RPMI8226 (cell line): ENCODE measurements at regions not wholly inside any gene's neighbourhood (a gene's known extent, or its start where the extent isn't known, plus 50 kb on each side); places are given as distances from the start of the nearest gene placed in this dataset.
A peak's percentile ranks its signal among the peaks of the same experiment; 100 is the strongest.

Source experiments
- DNase-seq: peaks from one replicate; pipeline ENCODE4 v3.0.0-alpha.2; 2015

DNA sequence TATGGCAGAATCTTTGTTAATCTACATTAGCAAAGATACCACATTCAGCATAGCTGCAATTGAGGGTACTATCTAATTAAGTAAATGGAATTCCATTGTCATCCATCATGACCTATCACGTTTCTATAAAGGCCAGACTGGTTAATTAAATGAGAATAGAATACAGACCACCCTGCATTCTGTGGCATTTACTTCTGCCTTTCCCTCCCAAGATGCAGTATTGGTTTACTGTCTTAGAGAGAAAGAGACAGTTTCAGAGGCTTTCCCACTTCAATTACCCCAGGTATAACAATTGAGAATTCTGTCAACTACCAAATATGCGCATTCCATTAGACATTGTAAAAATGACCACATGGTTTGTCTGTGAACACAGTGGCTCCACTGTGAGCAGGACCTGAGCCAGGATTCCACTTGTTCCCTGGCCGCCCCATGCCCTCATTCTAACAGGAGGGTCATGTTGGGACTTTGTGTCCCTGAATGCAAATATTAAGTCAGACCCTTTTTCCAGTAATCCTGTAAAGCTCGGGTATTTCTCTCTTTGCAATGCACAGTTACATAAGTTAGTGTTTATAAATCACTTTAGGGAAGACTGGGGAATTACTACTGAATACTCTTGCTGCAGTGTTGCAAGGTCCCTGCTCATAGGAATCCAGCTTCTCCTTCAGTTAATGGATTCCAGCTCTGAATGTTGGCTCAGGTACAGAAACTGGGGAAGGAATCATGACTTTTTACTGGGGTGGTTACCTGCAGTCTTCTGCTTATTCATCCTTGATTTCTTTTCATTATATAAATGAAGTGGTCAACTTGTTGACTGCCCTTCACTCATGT is 261.0 kb downstream of the PDGFC start:
- no peak for DNase-seq

DNA sequence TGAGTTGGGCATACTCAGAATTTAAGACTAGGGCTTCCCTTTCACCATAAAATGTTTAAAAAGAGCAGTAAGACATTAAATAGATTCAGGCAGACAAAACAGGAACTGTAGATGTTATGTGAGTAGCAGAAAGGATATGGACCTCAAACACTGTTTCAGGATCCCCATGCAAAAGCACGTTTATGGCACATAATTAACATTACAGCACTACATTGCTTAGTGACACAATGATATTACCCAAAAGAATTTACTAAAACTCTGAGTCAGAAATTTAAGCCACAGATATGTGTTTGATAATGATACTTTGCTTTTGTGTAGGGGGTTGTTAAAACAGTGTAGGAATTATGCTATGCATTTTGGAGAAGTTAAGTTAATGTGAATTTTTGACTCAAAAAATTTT is 266.3 kb downstream of the PDGFC start:
- DNase-seq, result no peak

DNA sequence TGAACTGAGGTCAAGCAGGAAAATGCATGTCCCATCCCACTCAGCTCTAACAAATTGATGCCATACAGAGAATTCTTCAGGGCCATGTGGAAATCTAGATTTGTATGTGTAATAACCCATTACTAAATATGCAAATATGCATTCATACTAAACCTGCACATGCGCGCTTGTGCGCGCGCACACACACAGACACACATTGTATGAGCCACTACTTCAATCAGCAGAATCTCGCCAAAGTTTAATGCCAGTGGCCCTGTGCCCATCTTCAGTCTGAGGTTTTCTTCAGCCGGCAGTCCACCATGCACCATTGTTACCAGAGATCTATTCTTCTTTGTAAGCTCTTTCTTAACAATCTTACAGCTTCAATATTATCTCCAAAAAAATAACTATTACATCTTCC is 276.4 kb downstream of the PDGFC start:
- no peak for DNase-seq

DNA sequence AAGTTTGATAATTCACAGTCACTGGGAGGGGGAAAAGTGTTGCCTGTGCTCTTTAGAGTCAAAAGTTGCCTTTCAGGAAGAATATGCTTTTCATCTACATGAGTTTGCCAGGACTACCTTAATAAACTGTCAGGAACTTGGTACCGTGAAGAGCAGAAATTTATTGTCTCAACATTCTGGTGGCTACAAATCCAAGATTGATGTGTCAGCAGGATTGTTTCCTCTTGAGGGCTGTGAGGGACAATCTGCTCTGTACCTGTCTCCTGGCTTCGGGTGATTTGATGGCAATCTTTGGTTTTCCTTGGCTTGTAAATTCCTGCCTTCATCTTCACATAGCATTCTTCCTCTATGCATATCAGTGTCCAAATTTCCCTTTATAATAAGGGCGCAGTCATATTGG is 277.2 kb downstream of the PDGFC start:
- DNase-seq, result no peak

DNA sequence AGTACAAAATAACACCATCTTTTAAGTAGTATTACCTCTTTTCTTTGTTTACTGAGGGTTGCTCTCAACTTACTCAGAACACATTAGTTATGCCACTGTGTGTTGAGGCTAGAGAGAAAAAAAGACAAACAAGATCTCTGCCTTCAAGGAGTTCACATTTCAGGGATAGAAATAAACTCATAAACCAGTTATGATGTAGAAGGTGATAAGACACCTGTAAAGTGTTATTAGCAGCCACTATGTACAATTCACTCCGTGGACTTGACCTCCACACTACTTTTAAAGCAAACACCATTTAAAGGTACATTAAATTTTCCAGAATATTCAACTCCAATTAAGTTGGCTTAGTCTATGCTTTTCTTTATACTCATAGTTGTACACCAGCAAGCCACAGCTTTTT is 278.0 kb downstream of the PDGFC start:
- DNase-seq, result no peak

DNA sequence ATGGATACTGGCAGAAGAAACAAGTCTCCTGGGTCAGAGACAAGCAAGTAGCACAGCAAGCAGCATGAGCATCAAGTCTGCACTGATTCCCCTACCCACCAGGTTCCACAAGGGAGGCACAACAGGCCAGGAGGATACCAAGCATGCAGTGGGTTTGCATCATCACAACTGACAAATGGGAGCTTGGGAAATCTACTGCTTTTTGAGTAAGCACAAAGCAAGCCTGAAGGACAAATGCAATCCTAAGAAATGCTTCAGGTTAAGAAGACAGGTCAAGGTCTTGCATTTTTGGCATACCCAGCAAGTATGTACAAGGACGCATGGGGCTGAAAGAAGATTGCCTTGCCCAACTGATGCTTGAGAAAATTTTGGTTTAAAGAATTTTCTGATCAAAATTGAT is 279.6 kb downstream of the PDGFC start:
- DNase-seq, result no peak

DNA sequence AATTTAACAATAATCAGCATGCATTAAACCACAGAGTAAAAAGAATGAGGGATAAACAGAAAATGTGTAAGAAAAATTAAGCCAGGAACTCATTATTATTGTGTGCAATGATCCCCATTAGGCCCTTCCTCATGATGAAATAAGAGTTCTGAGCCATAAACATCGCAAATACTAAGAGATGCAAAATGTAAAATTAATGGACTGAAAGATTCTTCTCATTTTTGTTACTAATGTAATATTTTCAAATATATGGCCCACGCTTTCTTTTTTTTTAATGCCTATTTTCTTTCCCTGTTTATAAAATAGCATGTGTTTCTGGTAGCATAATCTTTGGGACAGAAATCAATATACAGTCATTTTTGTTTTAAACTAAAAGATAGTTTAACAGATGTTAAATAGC is 281.0 kb downstream of the PDGFC start:
- no peak for DNase-seq

DNA sequence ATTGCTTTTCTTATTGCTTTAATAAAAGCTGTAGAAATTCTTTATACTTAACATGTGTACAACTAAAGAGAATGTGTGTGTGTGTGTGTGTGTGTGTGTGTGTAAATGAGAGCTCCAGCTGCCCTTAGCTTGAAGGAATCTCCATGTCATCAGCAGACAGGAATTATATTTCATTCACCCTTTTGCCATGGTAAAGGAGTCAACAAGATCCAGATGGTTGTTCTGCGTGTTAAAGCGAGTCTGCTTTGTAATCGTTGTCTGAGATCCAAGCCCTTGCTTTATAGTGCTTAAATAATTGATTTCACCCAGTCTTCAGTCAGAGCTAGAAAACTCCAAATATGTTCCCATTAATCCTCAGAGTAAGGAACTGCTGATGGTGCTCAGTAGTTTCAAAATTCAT is 285.5 kb downstream of the PDGFC start:
- no peak for DNase-seq

DNA sequence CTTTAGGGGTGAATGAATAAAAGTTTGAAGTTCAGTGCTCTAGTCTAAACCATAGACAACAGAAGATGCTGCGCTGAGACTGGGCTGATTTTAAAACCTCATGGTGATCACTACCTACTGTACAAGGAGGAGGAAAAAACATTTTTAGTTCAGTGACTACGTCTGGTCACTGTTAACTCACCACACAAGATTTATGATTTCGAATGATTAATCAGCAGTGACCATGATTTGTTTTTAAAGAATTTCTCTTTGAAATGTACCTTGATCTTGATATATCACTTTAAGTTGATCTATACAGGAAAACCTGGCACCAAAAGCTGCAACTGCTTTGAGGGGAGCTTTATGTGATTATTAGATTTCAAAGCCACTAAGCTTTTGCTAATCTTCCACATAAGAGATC is 286.3 kb downstream of the PDGFC start:
- DNase-seq, result no peak

DNA sequence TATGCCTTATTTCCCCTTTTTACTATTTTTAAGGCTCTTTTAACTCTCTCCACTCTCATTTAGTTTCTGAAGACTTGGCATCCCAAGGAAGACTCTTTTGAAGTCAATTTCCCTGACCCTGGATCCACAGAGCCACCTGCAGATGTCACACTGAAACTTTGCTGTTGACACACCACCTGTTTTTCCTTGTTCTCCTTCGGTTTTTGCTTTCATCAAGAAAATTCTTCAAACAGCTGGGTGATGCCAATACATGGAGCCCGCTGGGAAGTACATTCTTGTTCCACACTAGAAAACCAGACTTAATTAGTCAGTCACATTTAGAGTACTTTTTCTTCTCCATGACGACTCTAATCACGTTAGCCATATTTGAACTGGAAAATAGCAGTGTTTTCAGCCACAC is 293.9 kb downstream of the PDGFC start:
- no peak for DNase-seq

DNA sequence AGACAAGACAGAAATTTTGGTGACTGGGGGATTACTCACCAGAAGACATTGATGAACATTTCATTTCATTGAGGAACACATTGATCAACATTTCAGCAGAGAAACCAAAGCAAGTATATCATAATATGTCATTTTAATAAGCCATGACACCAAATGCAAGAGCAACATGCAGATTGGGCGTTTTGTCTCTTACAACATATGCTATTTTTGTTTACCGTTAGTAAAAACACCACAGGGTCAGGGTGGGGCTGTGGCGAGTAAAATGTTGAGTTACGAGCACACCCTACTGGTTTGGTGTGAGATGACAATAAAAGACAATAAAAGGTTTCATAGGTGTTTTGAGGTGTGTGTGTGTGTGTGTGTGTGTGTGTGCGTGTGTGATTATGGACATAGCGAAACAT is 294.5 kb downstream of the PDGFC start:
- DNase-seq, result peak; percentile 6

DNA sequence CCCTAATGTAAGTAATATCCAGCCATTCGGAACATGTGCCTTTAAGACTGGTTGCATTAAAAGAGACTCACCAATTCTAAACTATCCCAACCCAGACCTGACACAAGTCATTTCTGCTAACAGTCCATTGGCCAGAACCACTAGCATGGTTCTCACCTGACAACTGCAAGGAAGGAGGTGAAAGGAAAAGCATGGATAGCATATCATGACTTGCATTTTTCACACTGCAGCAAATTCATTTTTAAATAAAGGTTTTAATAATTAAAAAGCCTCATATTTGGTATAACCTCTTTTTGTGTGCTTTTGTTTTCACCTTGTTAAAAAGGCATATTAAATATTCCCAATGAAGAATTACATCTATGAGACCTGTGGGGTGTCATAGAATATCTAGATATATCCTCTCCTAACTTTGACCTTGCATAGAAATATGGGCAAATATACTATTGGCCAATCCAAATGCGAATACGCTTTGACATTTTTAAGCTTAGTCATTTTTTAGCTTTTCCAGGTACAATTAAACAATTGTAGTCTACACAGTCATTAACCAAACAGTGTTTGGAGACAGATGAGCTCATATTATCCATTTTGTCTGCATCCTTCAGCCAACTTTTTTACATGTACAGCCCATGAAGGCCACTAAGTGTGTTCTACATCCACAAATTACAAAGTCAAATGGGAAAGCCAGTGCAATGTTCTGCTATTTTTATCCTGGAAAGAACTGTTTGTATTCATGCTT is 295.3 kb downstream of the PDGFC start:
- no peak for DNase-seq

DNA sequence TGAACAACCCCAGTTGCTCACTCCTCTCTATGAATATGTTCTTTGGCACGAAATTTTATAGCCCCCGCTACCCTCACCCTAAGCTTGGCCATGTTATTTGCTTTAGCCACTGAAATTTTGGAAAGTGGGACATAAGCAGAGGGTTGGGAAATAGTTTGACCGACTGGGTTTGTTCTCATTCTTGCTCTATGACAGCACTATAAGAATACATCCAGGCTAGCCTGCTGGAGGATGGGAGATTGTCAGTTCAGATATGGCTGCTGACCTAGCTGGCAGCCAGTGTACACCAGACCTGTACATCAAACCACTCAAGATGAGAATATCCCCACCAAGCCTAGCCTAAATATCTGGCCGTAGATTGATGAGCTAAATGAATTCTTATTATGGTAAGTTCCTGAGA is 298.1 kb downstream of the PDGFC start:
- DNase-seq, result no peak

DNA sequence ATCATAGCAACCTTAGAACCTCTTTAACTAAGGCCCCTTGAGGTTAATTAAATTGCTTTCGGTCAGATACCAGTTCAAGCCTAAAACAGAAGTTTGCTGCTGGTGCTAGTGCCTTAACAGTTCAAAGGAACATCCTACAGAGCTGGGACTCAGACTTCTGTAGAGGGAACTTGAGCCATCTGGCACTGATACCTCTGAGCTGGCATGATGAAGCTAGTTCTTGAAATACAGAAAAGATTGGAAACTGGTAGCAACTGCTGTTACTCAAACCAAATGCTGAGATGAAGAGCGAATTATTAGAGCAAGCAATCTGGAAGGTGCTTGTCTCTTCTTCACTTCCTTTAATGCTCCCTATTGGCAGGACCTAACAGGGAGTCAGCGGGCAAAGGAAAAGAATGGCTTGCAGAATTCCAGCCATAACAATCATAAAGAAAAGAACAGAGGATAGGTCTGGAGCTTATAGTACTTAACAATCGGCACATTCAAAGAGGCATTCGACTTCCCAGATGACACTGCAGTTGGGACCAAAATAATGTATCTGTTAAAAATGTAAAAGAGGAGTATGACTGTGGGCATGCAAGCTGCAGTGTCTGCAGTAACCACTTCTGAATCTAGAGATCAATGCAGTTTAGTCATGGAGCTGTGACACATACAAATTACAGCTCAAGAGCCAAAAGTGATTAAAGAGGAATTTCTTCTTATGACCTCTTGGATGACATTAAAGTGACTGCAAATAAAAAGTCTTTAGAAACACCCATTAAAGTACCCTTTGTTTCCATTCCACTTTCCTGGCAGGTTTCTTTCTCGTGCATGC is 298.9 kb downstream of the PDGFC start:
- no peak for DNase-seq

DNA sequence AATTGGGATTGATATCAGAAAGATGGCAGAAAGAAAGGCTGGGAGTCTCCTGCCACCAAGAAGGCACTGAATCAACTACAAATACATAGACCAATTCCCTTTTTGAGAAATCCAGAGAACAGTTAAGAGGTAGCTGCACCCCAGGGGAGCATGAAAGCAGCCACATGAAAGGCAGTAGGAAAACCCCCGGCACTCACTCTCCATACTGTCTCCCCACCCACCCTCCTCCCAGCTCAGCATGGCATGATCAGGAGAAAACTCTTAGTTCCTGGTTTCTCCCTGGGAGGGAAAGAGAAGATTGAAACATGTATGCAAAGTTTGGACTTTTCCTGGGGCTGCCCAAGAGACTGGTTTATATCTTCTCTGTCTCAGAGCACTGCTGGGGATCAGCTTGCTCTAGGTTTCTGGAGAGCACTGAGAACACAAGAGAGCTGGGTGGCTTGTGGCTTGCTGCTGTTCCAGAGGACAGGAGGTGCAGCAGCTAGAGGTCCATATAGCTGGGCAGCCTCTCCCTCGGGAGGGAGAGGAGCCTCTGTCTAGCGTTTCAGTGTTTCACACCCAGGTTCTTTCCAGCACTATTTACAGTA is 305.7 kb downstream of the PDGFC start:
- no peak for DNase-seq

DNA sequence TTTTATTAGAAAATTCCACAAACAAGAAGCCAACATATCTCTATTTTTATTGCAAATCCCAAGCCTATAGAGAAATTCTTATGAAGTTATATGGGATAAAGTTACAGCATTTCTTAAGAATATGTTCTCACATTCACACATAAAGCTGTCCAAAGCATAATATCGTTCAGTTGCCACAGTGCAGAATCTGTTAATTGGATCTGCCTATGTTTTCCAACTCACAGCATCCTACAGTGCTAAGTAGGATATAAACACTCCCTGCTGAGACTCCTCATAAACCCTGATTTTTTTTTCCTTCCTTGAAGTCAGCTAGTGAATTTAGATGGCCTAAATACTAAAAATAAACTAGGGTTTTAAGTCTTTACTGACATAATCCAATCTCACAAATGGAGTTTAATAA is 307.9 kb downstream of the PDGFC start:
- DNase-seq, result no peak

DNA sequence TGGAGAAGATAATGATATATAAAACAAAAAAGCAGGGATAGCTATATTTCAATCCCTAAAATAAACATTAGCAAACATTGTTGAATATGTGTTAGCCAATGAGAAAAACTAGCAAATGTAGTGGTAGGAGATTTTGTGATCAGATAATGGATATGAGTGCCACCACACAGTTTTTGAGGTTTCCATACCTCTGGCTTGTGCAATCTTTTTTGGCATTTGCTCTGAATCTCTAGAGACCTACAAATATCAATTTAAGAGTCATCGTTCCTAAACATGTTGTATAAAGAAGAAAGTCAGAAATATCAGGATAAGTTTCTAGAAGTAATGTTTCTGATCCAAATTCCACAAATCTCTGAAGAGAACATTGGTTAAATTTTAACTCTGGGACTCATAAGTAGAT is 308.7 kb downstream of the PDGFC start:
- no peak for DNase-seq

DNA sequence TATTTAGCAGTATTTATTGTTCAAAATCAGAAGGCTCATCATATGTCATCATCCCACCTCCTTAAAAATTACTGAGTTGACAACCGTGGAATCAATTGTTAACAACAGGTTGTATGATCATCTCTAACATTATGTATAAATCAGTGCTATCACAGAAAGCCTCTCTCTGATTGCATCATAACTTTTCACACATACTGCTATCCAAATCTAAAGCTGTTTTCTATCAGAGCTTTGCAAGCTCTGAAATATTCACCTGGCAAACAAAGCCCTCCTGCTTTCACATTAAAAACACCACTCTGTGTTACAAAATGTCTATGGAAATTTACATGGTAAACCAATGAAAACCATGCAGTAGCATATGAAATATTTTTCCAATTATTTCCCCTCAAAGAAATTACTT is 310.0 kb downstream of the PDGFC start:
- DNase-seq, result no peak

DNA sequence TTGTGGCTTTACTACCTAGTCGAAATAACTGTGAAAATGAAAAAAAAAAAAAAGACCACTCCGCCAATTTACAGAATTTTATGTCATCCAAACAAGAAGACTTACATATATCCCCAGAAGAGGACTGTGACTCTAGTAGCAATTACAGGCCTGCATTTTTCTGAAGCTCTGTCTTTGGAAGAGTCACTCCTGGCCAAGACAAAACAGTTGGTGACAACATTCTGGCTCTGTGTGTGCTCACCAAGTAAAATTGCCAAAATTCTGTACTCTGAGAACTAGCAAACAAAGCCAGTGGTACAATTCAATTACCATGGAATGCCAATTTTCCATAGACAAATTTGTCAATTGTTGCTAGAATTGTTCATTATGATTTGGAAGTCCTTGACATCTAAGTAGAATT is 311.1 kb downstream of the PDGFC start:
- no peak for DNase-seq

DNA sequence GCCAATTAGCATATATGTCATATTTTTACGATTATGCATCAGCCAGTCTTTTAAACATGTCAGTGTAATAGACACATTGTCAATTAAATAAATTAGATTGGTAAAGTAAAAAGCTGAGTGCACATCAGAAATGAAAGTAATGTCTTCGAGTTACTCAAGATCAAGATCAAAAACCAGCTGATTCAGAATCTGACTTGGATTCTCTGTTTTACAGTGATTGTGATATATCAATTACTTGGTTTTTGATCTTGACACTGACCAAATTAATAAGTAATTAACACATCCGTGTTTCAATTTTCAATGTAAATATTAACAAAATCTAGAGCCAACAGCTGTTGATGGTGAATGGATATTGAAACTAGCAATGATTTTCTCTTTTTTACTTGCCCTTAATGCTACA is 311.6 kb downstream of the PDGFC start:
- DNase-seq, result no peak

DNA sequence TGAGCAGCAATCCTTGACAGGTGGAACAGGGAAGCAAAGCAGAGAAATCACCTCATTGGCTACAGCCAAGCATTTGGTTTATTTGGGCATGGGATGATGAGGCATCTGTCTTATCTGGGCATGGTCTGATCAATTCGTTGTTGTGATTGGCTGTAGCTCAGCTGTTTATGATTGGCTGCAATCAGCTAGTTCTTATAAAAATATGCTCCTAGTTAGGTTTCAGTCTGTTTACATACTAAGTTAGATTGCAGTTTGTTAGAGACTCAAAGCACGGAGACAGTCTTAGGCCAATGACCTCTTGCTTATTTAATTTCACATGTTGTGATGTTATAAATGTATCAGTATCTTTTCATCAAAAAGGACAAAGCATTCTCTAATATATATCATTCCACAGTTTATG is 312.0 kb downstream of the PDGFC start:
- DNase-seq, result no peak

DNA sequence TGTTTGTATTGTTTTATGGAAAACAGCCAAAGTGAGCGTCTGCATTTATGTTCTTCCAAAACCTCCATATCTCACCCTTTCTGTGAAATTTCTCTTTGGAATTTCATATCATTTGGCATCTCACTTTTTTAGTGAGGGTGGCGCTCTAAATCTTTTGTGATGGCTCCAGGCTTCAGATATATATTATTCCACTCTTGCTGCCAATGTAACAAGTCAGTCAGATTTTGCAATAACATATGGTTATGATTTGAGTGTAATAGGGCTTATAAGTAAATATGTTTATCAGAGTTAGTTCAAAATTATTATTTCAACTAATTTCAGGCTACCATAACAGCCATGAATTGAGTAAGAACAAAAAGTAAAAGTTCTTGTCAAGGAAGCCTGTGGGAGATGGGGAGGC is 314.7 kb downstream of the PDGFC start:
- DNase-seq, result no peak

DNA sequence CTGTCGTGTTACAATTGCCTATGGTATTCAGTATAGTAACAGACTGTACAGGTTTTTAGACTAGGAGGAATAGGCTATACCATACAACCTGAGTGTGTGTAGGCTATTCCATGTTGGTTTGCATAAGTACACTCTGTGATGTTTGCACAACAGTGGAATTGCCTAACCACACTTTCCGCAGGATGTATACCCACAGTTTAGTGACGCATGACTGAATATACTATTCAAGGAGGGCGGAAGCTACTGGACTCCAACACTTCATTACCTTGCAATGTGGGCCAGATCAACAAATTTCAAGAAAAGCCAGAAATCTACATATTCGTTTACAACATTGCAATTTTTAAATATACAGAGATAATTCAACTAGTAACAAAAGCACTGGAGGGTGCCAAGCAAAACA is 317.2 kb downstream of the PDGFC start:
- DNase-seq, result no peak
